ENCODE measurements at regions not wholly inside any gene's neighbourhood (a gene's known extent, or its start where the extent isn't known, plus 50 kb on each side); places are given as distances from the start of the nearest gene placed in this dataset.

GRCh38 chr10:52514481-52514880 is 200.4 kb downstream of the DKK1 start:
- Mint-ChIP-seq H3K4me1 (ENCODE audit: low read depth, unreplicated experiment) (peaks cover 9% of the 10 kb centered on the region), H3K36me3 (ENCODE audit: unreplicated experiment) (peaks cover 5% of the 10 kb centered on the region), H3K27ac (ENCODE audit: unreplicated experiment) (no peak overlapping the region), H3K27me3 (ENCODE audit: unreplicated experiment) (no peaks in the 10 kb centered on the region), H3K9me3 (ENCODE audit: unreplicated experiment) (peaks cover 15% of the 10 kb centered on the region), H3K4me3 (ENCODE audit: unreplicated experiment) (no peak overlapping the region)
- TF ChIP-seq CTCF (IDR thresholded peaks at IDR 0.05; ENCODE audit: partially characterized antibody, unreplicated experiment), result no peak
- no peak for DNase-seq

GRCh38 chr10:52517012-52517411 is 202.9 kb downstream of the DKK1 start:
- H3K4me1 Mint-ChIP-seq (ENCODE audit: low read depth, unreplicated experiment), result peaks cover 9% of the 10 kb centered on the region
- H3K27me3 Mint-ChIP-seq (ENCODE audit: unreplicated experiment), result no peaks in the 10 kb centered on the region
- H3K36me3 Mint-ChIP-seq (ENCODE audit: unreplicated experiment), result peaks cover 4% of the 10 kb centered on the region
- H3K27ac Mint-ChIP-seq (ENCODE audit: unreplicated experiment), result peak overlapping the region; percentile 76
- no peak for TF ChIP-seq CTCF (IDR thresholded peaks at IDR 0.05; ENCODE audit: partially characterized antibody, unreplicated experiment)
- peak; percentile 44 for DNase-seq
- H3K4me3 Mint-ChIP-seq (ENCODE audit: unreplicated experiment), result no peak overlapping the region
- peaks cover 6% of the 10 kb centered on the region for H3K9me3 Mint-ChIP-seq (ENCODE audit: unreplicated experiment)

GRCh38 chr10:52523696-52524095 is 209.6 kb downstream of the DKK1 start:
- no peaks in the 10 kb centered on the region for H3K36me3 Mint-ChIP-seq (ENCODE audit: unreplicated experiment)

GRCh38 chr10:52525761-52526160 is 211.7 kb downstream of the DKK1 start:
- no peak for DNase-seq
- H3K27me3 Mint-ChIP-seq (ENCODE audit: unreplicated experiment), result no peaks in the 10 kb centered on the region
- no peak overlapping the region for H3K4me3 Mint-ChIP-seq (ENCODE audit: unreplicated experiment)
- H3K4me1 Mint-ChIP-seq (ENCODE audit: low read depth, unreplicated experiment), result no peaks in the 10 kb centered on the region
- TF ChIP-seq CTCF (IDR thresholded peaks at IDR 0.05; ENCODE audit: partially characterized antibody, unreplicated experiment), result no peak
- H3K36me3 Mint-ChIP-seq (ENCODE audit: unreplicated experiment), result no peaks in the 10 kb centered on the region
- no peaks in the 10 kb centered on the region for H3K9me3 Mint-ChIP-seq (ENCODE audit: unreplicated experiment)
- H3K27ac Mint-ChIP-seq (ENCODE audit: unreplicated experiment), result no peak overlapping the region

More at GRCh38 chr10:52523696-52524095, 209.6 kb downstream of the DKK1 start:
- no peaks in the 10 kb centered on the region for H3K4me1 Mint-ChIP-seq (ENCODE audit: low read depth, unreplicated experiment)
- no peak overlapping the region for H3K4me3 Mint-ChIP-seq (ENCODE audit: unreplicated experiment)
- no peak overlapping the region for H3K27ac Mint-ChIP-seq (ENCODE audit: unreplicated experiment)
- no peaks in the 10 kb centered on the region for H3K27me3 Mint-ChIP-seq (ENCODE audit: unreplicated experiment)
- TF ChIP-seq CTCF (IDR thresholded peaks at IDR 0.05; ENCODE audit: partially characterized antibody, unreplicated experiment), result no peak
- no peak for DNase-seq
- H3K9me3 Mint-ChIP-seq (ENCODE audit: unreplicated experiment), result no peaks in the 10 kb centered on the region

GRCh38 chr10:52526251-52526823 is 212.3 kb downstream of the DKK1 start:
- Mint-ChIP-seq H3K4me3 (ENCODE audit: unreplicated experiment) (no peak overlapping the region), H3K36me3 (ENCODE audit: unreplicated experiment) (no peaks in the 10 kb centered on the region), H3K27ac (ENCODE audit: unreplicated experiment) (no peak overlapping the region), H3K4me1 (ENCODE audit: low read depth, unreplicated experiment) (no peaks in the 10 kb centered on the region), H3K27me3 (ENCODE audit: unreplicated experiment) (no peaks in the 10 kb centered on the region), H3K9me3 (ENCODE audit: unreplicated experiment) (no peaks in the 10 kb centered on the region)
- no peak for DNase-seq
- no peak for TF ChIP-seq CTCF (IDR thresholded peaks at IDR 0.05; ENCODE audit: partially characterized antibody, unreplicated experiment)
